VCaP (cell line): ENCODE measurements at regions not wholly inside any gene's neighbourhood (a gene's known extent, or its start where the extent isn't known, plus 50 kb on each side); places are given as distances from the start of the nearest gene placed in this dataset.

ENCODE experiments used
- H3K27ac ChIP-seq: fragments of 450-650 bp; 2 replicates; pipeline ENCODE4 v1.5.1; 2017
- TF ChIP-seq, protein P1 (sequence below): fragments of 450-650 bp; conservative IDR thresholded peaks from 2 replicates; pipeline ENCODE4 v1.5.1; 2017; ENCODE audit warnings: mild to moderate bottlenecking, moderate library complexity

GRCh38 chr13:23956106-23956505 is 58.8 kb upstream of the C1QTNF9B start:
- no peak overlapping the region for H3K27ac ChIP-seq

GRCh38 chr13:23957981-23958380 is 60.7 kb upstream of the C1QTNF9B start:
- TF ChIP-seq, protein P1, sequence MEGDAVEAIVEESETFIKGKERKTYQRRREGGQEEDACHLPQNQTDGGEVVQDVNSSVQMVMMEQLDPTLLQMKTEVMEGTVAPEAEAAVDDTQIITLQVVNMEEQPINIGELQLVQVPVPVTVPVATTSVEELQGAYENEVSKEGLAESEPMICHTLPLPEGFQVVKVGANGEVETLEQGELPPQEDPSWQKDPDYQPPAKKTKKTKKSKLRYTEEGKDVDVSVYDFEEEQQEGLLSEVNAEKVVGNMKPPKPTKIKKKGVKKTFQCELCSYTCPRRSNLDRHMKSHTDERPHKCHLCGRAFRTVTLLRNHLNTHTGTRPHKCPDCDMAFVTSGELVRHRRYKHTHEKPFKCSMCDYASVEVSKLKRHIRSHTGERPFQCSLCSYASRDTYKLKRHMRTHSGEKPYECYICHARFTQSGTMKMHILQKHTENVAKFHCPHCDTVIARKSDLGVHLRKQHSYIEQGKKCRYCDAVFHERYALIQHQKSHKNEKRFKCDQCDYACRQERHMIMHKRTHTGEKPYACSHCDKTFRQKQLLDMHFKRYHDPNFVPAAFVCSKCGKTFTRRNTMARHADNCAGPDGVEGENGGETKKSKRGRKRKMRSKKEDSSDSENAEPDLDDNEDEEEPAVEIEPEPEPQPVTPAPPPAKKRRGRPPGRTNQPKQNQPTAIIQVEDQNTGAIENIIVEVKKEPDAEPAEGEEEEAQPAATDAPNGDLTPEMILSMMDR, result no peak
- H3K27ac ChIP-seq, result no peak overlapping the region

More at GRCh38 chr13:23956106-23956505, 58.8 kb upstream of the C1QTNF9B start:
- TF ChIP-seq, protein P1, result no peak

GRCh38 chr13:23959231-23959862 is 62.0 kb upstream of the C1QTNF9B start:
- H3K27ac ChIP-seq, result no peak overlapping the region
- TF ChIP-seq, protein P1, result no peak

GRCh38 chr13:23960566-23961156 is 63.4 kb upstream of the C1QTNF9B start:
- H3K27ac ChIP-seq, result no peak overlapping the region
- TF ChIP-seq, protein P1, result peak; percentile 91

GRCh38 chr13:23963184-23963931 is 66.1 kb upstream of the C1QTNF9B start:
- no peak overlapping the region for H3K27ac ChIP-seq
- TF ChIP-seq, protein P1, result no peak

- TF ChIP-seq, protein P1, result no peak
- no peak overlapping the region for H3K27ac ChIP-seq
These were observed 66.6 kb upstream of the C1QTNF9B start for GRCh38 chr13:23963947-23964346.

GRCh38 chr13:23965346-23965745 is 68.0 kb upstream of the C1QTNF9B start:
- TF ChIP-seq, protein P1, result no peak
- peak overlapping the region; percentile 86 for H3K27ac ChIP-seq
